Gastroesophageal sphincter (tissue), 3 donors: ENCODE measurements at regions not wholly inside any gene's neighbourhood (a gene's known extent, or its start where the extent isn't known, plus 50 kb on each side); places are given as distances from the start of the nearest gene placed in this dataset.

ENCODE experiments used
- CTCF ChIP-seq, 4 experiments: fragments of 200-600 bp in 2 of 4; fragments of 450-650 bp in 2 of 4; sonication (generic) in 1 of 4; IDR thresholded peaks; one replicate each; pipeline ENCODE4 v1.5.1; 2017 to 2019; ENCODE audit warnings: antibody characterized with exemption in 4 of 4, mild to moderate bottlenecking in 2 of 4, moderate library complexity in 2 of 4
- EP300 ChIP-seq: sonication (generic); formaldehyde crosslinking; IDR thresholded peaks from one replicate; pipeline ENCODE4 v1.6.1; 2017; ENCODE audit warnings: antibody characterized with exemption, mild to moderate bottlenecking
- POLR2A ChIP-seq, 2 donors: fragments of 450-650 bp; IDR thresholded peaks; one replicate each; pipeline ENCODE4 v1.6.1; 2017; ENCODE audit warnings: antibody characterized with exemption in 2 of 2, mild to moderate bottlenecking in 2 of 2, moderate library complexity in 1 of 2
- POLR2AphosphoS5 ChIP-seq: sonication (generic); formaldehyde crosslinking; IDR thresholded peaks from one replicate; pipeline ENCODE4 v1.6.1; 2017; ENCODE audit warnings: antibody characterized with exemption

- no peak for TF ChIP-seq POLR2A (IDR thresholded peaks at IDR 0.05)
- no peak for TF ChIP-seq EP300
- no peak for TF ChIP-seq CTCF (IDR thresholded peaks at IDR 0.05)
- TF ChIP-seq POLR2AphosphoS5, result no peak
Observed at GRCh38 chr6:118706702-118707101, 55.3 kb upstream of the CEP85L start.
